Ishikawa (cell line): ENCODE measurements at regions not wholly inside any gene's neighbourhood (a gene's known extent, or its start where the extent isn't known, plus 50 kb on each side); places are given as distances from the start of the nearest gene placed in this dataset.

ENCODE experiments used
- CEBPB ChIP-seq: IDR thresholded peaks from 2 replicates; pipeline ENCODE4 v1.6.1; 2012
- CREB1 ChIP-seq: IDR thresholded peaks from 2 replicates; pipeline ENCODE4 v1.6.1; 2012; ENCODE audit warnings: low read depth
- FOXM1 ChIP-seq: IDR thresholded peaks from 2 replicates; pipeline ENCODE4 v1.6.1; 2012; ENCODE audit warnings: low read depth, borderline replicate concordance
- MAX ChIP-seq: IDR thresholded peaks from 2 replicates; pipeline ENCODE4 v1.6.1; 2012
- NFIC ChIP-seq: IDR thresholded peaks from 2 replicates; pipeline ENCODE4 v1.6.1; 2012
- RAD21 ChIP-seq: IDR thresholded peaks from 2 replicates; pipeline ENCODE4 v1.6.1; 2012; ENCODE audit warnings: low read depth
- REST ChIP-seq: IDR thresholded peaks from 2 replicates; pipeline ENCODE4 v1.6.1; 2012; ENCODE audit warnings: low read depth, mild to moderate bottlenecking
- TAF1 ChIP-seq: IDR thresholded peaks from 2 replicates; pipeline ENCODE4 v1.6.1; 2012; ENCODE audit warnings: low read depth, mild to moderate bottlenecking
- YY1 ChIP-seq: IDR thresholded peaks from 2 replicates; pipeline ENCODE4 v1.6.1; 2012; ENCODE audit warnings: low read depth
- ZBTB7A ChIP-seq: IDR thresholded peaks from 2 replicates; pipeline ENCODE4 v1.6.1; 2012; ENCODE audit warnings: low read depth

- TF ChIP-seq YY1, result no peak
- no peak for TF ChIP-seq REST
- no peak for TF ChIP-seq TAF1
- TF ChIP-seq FOXM1, result no peak
- TF ChIP-seq RAD21, result no peak
- TF ChIP-seq NFIC, result no peak
- TF ChIP-seq CEBPB, result no peak
- no peak for TF ChIP-seq MAX
- no peak for TF ChIP-seq CREB1
- no peak for TF ChIP-seq ZBTB7A
These were observed 78.6 kb upstream of the PITRM1 start for GRCh38 chr10:3251172-3251571.
